Medulla oblongata (tissue), 1 donor: ENCODE measurements at regions not wholly inside any gene's neighbourhood (a gene's known extent, or its start where the extent isn't known, plus 50 kb on each side); places are given as distances from the start of the nearest gene placed in this dataset.
"Not testable (repeated sequence)": the region's sequence is repeated elsewhere in the genome, so short reads cannot be mapped to it uniquely, and the experiment has no call there.

Source experiments
- DNase-seq: peaks from one replicate; pipeline ENCODE4 v3.0.0-alpha.2; 2015; ENCODE audit errors: extremely low spot score

DNA sequence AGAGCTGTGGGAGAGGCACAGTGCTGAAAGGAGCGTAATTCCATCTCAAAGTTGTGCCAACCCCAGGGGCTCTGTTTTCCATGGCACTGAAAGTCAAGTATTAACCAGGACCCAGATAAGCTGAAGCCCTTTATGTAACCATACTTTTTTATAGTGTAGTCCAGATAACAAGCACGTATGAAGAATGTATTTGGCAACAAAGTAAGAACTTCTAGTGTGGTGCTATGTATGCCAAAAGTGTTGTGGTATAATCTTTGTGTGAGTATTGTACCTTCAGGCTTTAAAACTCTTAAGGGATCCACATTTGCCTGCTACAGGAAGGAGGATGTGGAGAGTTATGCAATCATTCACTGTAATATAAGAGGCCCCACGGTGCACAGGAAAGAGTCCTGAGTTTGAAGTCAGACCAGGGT lies 129.4 kb downstream of the IBTK start:
- no peak for DNase-seq

- DNase-seq, result no peak
Measured at GRCh38 chr6:82114748-82115147, 132.8 kb downstream of the IBTK start.

GRCh38 chr6:82113231-82113630 lies 134.3 kb downstream of the IBTK start:
- DNase-seq, result no peak

DNA sequence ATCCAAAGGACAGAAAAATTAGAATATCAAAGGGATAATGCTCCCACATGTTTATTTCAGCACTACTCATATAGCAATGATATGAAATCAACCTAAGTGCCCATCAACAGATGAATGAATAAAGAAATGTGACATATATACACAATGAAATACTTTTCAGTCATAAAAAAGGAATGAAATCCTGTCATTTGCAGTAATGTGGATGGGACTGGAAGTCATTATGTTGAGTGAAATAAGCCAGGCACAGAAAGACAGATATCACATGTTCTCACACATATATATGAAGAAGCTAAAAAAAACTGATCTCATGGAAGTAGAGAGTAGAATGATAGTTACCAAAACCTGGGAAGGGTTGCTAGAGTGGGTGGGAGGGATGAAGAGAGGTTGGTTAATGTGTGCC lies 135.7 kb downstream of the IBTK start:
- no peak for DNase-seq

DNA sequence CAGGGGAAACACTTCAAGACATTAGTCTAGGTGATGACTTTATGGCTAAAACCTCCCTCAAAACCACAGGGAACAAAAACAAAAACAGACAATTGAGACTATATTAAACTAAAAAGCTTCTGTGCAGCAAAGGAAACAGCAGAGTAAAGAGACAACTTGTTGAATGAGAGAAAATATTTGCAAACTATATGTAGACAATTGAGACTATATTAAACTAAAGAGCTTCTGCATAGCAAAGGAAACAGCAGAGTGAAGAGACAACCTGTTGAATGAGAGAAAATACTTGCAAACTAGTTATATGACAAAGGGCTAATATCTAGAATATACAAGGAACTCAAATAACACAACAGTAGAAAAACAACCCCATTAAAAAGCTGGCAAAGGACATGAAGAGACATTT lies 136.4 kb downstream of the IBTK start:
- DNase-seq, result no peak

GRCh38 chr6:82103171-82103570 lies 144.4 kb downstream of the IBTK start:
- DNase-seq, result not testable (repeated sequence)

DNA sequence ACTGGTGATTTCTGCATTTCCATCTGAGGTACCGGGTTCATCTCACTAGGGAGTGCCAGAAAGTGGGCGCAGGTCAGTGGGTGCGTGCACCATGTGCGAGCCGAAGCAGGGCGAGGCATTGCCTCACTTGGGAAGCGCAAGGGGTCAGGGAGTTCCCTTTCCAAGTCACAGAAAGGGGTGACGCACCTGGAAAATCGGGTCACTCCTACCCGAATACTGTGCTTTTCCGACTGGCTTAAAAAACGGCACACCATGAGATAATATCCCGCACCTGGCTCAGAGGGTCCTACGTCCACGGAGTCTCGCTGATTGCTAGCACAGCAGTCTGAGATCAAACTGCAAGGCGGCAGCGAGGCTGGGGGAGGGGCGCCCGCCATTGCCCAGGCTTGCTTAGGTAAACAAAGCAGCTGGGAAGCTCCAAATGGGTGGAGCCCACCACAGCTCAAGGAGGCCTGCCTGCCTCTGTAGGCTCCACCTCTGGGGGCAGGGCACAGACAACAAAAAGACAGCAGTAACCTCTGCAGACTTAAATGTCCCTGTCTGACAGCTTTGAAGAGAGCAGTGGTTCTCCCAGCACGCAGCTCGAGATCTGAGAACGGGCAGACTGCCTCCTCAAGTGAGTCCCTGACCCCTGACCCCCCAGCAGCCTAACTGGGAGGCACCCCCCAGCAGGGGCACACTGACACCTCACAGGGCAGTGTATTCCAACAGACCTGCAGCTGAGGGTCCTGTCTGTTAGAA lies 146.0 kb downstream of the IBTK start:
- DNase-seq, result not testable (repeated sequence)

DNA sequence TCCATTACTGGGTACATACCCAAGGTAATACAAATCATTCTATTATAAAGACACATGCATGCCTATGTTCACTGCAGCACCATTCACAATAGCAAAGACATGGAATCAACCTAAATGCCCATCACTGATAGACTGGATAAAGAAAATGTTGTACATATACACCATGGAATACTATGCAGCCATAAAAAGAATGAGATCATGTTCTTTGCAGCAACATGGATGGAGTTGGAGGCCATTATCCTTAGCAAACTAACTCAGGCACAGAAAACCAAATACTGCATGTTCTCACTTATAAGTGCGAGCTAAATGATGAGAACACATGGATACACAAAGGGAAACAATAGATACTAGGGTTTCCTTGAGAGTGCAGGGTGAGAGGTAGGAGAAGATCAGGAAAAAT lies 146.8 kb downstream of the IBTK start:
- not testable (repeated sequence) for DNase-seq

DNA sequence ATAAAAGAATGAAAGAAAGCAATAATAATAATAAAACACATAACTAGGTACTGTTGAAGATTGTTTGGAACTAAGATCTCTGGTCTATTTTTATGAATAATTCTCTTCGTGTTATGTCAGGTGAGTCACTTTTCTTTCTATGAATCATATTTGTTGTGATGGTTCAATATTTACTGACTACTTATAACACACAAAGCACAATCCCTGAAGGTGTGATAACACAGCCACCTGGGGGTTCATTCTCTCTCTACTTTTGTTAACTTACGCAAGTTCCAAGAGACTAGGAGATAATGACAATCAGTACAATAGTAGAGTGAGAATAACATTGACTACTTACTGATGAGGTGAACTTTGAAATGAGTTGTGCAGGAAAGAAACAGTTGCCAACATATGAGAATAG lies 149.9 kb downstream of the IBTK start:
- no peak for DNase-seq

DNA sequence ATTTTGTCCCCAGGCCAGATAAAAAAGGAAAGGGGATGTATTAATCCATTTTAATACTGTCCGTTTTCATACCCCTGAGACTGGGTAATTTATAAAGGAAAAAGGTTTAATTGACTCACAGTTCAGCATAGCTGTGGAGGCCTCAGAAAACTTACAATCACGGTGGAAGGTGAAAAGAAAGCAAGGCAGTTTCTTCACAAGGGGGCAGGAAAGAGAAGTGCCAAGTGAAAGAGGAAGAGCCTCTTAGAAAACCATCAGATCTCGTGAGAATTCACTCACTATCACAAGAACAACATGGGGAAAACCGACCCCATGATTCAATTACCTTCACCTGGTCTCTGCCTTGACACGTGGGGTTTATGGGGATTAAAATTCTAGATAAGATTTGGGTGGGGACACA lies 152.5 kb downstream of the IBTK start:
- DNase-seq, result peak; percentile 50

DNA sequence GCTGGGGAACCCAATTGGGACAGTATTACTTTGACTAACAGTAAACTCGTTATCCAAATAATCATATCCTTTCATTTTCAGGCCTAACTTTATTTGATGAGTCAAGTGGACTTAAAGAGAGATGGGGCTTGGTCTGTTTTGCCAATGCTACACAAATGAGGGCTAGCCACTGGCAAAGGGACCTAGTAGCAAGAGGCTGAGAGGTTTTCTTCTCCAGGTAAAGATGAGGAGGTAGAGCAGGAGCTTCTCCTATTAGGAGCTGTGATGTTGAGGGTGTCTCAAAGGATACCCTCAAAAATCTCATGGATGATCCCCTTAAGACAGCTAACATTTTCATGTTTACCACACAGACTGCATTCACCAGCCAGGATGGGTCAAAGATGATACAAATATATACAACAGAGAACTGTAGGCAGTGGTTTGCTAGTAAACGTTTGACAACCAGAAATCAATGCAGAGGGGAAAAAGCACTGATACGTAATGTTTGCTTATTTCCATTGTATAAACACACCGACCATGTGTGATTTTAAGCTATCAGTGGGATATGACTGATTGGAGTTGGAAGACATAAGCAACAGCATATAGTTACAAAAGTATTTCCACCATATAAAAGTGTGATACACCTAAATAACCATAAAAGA lies 153.3 kb downstream of the IBTK start:
- no peak for DNase-seq

GRCh38 chr6:82088978-82089771 lies 158.4 kb downstream of the IBTK start:
- DNase-seq, result peak; percentile 55

DNA sequence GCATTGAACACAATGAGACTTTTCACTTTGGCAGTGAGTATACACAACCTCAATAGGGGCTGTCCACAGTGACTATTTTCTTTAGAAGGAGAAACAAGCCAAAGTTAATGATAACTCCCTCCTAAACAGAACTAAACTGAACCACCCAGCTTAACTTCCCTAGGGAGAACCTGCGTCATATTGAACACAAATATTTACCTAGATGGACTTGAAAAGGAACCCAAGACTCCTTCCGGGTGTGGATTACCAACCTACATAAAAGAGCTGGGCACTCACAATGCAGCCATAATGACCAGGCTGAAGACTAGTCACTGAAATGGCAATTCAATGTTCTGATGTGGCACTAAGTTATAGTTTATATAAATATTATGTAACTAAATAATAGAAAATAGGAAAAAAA lies 160.6 kb downstream of the IBTK start:
- no peak for DNase-seq

DNA sequence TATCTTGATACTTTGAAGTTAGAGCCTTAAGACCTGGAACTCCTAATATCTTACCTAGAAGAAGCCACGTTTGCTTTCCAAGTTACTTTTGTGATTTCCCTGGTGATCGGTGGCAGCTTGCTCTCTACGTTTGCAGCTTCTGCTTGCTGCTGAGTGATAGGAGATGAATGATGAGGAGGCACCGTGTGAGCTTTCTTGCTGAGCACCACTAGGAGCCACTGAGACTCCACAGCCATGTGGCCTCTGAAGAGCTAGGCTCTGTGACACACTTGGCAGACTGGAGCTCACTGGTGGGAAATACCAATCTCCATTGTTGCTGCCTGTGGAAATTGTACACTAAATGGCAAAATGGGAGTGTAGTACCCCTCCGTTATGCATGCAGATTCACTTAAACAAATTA lies 161.8 kb downstream of the IBTK start:
- no peak for DNase-seq

DNA sequence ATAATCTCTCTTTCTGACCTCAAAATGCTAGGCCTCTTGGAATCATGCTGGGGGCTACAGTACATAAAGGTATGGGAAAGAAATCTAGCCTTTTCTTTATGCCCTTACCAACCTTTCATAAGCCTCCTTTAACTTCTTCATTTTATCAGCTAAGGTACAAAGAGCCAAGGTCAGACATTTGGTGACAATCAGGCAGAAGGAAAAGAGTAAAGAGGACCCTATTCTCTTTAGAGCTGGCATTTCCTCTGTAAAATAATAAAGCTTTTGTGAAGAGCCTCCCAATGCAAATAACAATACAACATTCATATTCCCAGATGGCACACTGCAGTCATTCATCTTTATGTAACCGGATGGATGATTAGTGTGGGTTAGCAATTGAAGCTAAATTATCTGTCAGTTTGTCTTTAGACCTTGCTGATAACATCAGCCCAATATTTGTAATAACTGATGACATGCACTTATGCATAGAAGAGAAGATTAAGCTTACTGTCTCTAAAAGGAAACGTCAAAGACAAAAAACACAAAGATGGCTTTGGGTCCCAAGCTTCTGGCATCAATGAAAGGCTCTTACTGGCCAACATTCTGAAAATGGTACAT lies 163.1 kb downstream of the IBTK start:
- DNase-seq, result peak; percentile 40

GRCh38 chr6:82083646-82084045 lies 163.9 kb downstream of the IBTK start:
- no peak for DNase-seq

DNA sequence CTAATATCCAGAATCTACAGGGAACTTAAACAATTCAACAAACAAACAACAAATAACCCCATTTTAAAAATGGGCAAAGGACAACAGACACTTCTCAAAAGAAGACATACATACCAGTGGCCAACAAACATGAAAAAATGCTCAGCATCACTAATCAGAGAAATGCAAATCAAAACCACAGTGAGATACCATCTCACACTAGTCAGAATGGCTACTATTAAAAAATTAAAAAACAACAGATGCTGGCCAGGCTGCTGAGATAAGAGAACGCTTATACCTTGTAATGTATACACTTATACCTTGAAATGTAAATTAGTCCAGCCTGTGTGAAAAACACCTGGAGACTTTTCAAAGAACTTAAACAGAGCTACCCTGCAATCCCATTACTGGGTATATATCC lies 166.8 kb downstream of the IBTK start:
- no peak for DNase-seq

DNA sequence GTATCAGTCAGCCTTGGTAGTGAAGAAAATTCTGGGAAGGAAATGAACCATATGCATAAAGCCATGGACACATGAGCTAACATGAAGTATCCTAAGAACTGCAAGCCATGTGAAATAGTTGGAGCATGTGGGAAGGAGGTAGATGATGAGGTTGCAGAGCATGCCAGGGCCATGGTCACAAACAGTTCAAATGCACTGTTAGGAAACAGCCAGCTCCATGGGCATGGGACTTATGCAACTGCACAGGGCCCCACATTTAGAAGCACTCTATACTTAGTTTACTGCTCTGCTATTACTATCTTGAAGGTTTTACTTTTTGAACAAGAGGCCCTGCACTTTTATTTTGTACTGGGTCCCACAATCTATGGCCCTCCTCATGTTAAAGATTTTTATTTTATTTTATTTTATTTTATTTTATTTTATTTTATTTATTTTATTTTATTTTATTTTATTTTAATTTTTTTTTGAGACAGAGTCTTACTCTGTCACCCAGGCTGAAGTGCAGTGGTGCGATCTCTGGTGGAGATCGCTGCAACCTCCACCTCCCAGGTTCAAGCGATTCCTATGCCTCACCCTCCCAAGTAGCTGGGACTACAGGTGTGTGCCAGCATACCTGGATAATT lies 169.1 kb downstream of the IBTK start:
- DNase-seq, result no peak

- DNase-seq, result no peak
Measured at GRCh38 chr6:82076916-82077315, 170.6 kb downstream of the IBTK start.

GRCh38 chr6:82074556-82074955 lies 173.0 kb downstream of the IBTK start:
- DNase-seq, result no peak

GRCh38 chr6:82073484-82073883 lies 174.1 kb downstream of the IBTK start:
- no peak for DNase-seq

DNA sequence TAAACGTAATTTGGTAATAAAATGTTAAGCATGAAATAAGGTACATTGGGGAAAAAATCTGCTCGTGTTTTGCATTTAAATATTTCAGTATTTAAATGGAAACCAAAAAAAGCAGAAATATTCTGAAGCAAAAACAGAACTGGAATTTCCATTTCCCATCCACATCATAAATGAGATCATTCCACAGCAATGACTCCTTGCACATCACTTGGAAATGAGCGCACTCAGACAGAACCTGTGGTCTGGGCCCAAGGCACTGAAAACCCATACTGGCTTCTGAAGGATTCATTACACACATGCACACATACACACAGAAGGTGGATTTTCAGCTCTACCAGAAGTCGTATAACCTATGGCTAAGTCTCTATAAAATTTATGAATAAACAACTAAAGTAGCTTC lies 174.8 kb downstream of the IBTK start:
- no peak for DNase-seq
